ENCODE measurements at regions not wholly inside any gene's neighbourhood (a gene's known extent, or its start where the extent isn't known, plus 50 kb on each side); places are given as distances from the start of the nearest gene placed in this dataset.
"Not testable (repeated sequence)": the region's sequence is repeated elsewhere in the genome, so short reads cannot be mapped to it uniquely, and the experiment has no call there.

GRCh38 chr5:12093586-12093985 lies 189.3 kb upstream of the CTNND2 start:
- Mint-ChIP-seq H3K27me3 (no peaks in the 10 kb centered on the region), H3K27ac (no peak overlapping the region), H3K36me3 (ENCODE audit: low read depth) (no peaks in the 10 kb centered on the region), H3K9me3 (peaks cover 7% of the 10 kb centered on the region), H3K4me3 (no peak overlapping the region), H3K4me1 (no peaks in the 10 kb centered on the region)
- intact Hi-C loops (cut with micrococcal nuclease): no loop called here
- TF ChIP-seq CTCF (IDR thresholded peaks at IDR 0.05): no peak
- ChIA-PET POLR2A (no interaction called here), CTCF (no interaction called here)
- ATAC-seq (ENCODE audit: low read depth): no peak
- DNase-seq: no peak

GRCh38 chr5:12080761-12081160 lies 176.5 kb upstream of the CTNND2 start:
- CTCF ChIA-PET: no interaction called here
- Mint-ChIP-seq H3K27me3 (no peaks in the 10 kb centered on the region), H3K36me3 (ENCODE audit: low read depth) (no peaks in the 10 kb centered on the region), H3K27ac (no peak overlapping the region), H3K4me3 (no peak overlapping the region), H3K9me3 (peaks cover 8% of the 10 kb centered on the region), H3K4me1 (no peaks in the 10 kb centered on the region)
- intact Hi-C loops (cut with micrococcal nuclease): no loop called here
- ATAC-seq (ENCODE audit: low read depth) (no peak), DNase-seq (no peak)
- no peak for TF ChIP-seq CTCF (IDR thresholded peaks at IDR 0.05)
- POLR2A ChIA-PET: no interaction called here

- DNase-seq; H3K27ac Mint-ChIP-seq; H3K4me1 Mint-ChIP-seq; H3K36me3 Mint-ChIP-seq (ENCODE audit: low read depth); intact Hi-C loops (cut with micrococcal nuclease); ATAC-seq (ENCODE audit: low read depth); H3K4me3 Mint-ChIP-seq; POLR2A ChIA-PET; H3K27me3 Mint-ChIP-seq; H3K9me3 Mint-ChIP-seq; CTCF ChIA-PET: not testable (repeated sequence)
These were observed 174.0 kb upstream of the CTNND2 start for GRCh38 chr5:12078286-12078685.

GRCh38 chr5:12073426-12073825 lies 169.2 kb upstream of the CTNND2 start:
- DNase-seq: no peak
- no peak for ATAC-seq (ENCODE audit: low read depth)
- TF ChIP-seq CTCF (IDR thresholded peaks at IDR 0.05): no peak
- intact Hi-C loops (cut with micrococcal nuclease): no loop called here
- ChIA-PET CTCF (no interaction called here), POLR2A (no interaction called here)
- H3K36me3 Mint-ChIP-seq (ENCODE audit: low read depth): no peaks in the 10 kb centered on the region
- H3K27ac Mint-ChIP-seq: no peak overlapping the region
- no peaks in the 10 kb centered on the region for H3K27me3 Mint-ChIP-seq
- H3K4me3 Mint-ChIP-seq: no peak overlapping the region
- no peaks in the 10 kb centered on the region for H3K9me3 Mint-ChIP-seq
- no peaks in the 10 kb centered on the region for H3K4me1 Mint-ChIP-seq

GRCh38 chr5:12072441-12072840 lies 168.2 kb upstream of the CTNND2 start:
- CTCF ChIA-PET: no interaction called here
- Mint-ChIP-seq H3K27ac (no peak overlapping the region), H3K4me3 (no peak overlapping the region), H3K27me3 (no peaks in the 10 kb centered on the region), H3K9me3 (peaks cover 1% of the 10 kb centered on the region), H3K4me1 (no peaks in the 10 kb centered on the region), H3K36me3 (ENCODE audit: low read depth) (no peaks in the 10 kb centered on the region)
- no peak for DNase-seq
- intact Hi-C loops (cut with micrococcal nuclease): no loop called here
- no peak for ATAC-seq (ENCODE audit: low read depth)
- no peak for TF ChIP-seq CTCF (IDR thresholded peaks at IDR 0.05)
- POLR2A ChIA-PET: no interaction called here

GRCh38 chr5:12071455-12071854 lies 167.2 kb upstream of the CTNND2 start:
- Mint-ChIP-seq H3K27me3 (no peaks in the 10 kb centered on the region), H3K4me3 (no peak overlapping the region), H3K27ac (no peak overlapping the region), H3K4me1 (no peaks in the 10 kb centered on the region), H3K9me3 (peaks cover 4% of the 10 kb centered on the region), H3K36me3 (ENCODE audit: low read depth) (no peaks in the 10 kb centered on the region)
- ChIA-PET CTCF (no interaction called here), POLR2A (no interaction called here)
- DNase-seq (no peak), ATAC-seq (ENCODE audit: low read depth) (no peak)
- no peak for TF ChIP-seq CTCF (IDR thresholded peaks at IDR 0.05)
- intact Hi-C loops (cut with micrococcal nuclease): no loop called here

Measured in activated B cell treated with CpG ODN at 0.5 μM for 24 hours (primary cell).